ENCODE measurements at regions not wholly inside any gene's neighbourhood (a gene's known extent, or its start where the extent isn't known, plus 50 kb on each side); places are given as distances from the start of the nearest gene placed in this dataset.

GRCh38 chr16:85246973-85247372, 134.7 kb upstream of the CIBAR2 start:
- TF ChIP-seq CTCF (IDR thresholded peaks at IDR 0.05; ENCODE audit: insufficient read depth, low read depth, low read length) (no peak), EZH2 (IDR thresholded peaks at IDR 0.05; ENCODE audit: insufficient read depth, low read length) (no peak)
